ENCODE measurements at regions not wholly inside any gene's neighbourhood (a gene's known extent, or its start where the extent isn't known, plus 50 kb on each side); places are given as distances from the start of the nearest gene placed in this dataset.

DNA sequence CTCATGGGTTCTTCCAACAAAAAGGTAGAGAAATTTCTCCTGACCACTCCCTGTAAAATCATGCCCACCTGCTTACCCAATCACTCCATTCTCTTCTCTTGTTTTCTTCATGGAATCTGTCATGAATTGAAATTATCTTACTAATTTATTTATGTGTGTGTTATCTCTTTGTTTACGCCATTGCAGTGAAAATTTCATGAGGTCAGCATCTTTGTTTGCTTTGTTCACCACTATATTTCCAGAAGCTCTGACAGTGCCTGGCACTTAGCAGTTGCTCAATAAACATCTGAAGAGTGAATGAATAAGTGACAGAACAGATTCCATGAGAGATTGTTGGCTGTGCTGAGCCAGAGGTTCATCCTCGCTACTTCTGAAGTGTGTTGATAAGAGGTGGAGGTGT lies 329.5 kb downstream of the NXPE2 start:
- H3K36me3 Mint-ChIP-seq, result peaks cover under 1% of the 10 kb centered on the region; the same call in 1 of the 2 replicates
- H3K4me1 Mint-ChIP-seq, result no peaks in the 10 kb centered on the region
- peaks cover under 1% of the 10 kb centered on the region for H3K9me3 Mint-ChIP-seq
- TF ChIP-seq RORB (CRISPR knock-in tag; IDR thresholded peaks at IDR 0.05), result no peak
- CTCF ChIA-PET, result no interaction called here
- no peak overlapping the region for H3K4me3 Mint-ChIP-seq
- H3K27ac Mint-ChIP-seq, result no peak overlapping the region
- ATAC-seq (no peak), DNase-seq (ENCODE audit: low spot score) (no peak)
- POLR2A ChIA-PET, result no interaction called here
- no peaks in the 10 kb centered on the region for H3K27me3 Mint-ChIP-seq (ENCODE audit: low read depth)

DNA sequence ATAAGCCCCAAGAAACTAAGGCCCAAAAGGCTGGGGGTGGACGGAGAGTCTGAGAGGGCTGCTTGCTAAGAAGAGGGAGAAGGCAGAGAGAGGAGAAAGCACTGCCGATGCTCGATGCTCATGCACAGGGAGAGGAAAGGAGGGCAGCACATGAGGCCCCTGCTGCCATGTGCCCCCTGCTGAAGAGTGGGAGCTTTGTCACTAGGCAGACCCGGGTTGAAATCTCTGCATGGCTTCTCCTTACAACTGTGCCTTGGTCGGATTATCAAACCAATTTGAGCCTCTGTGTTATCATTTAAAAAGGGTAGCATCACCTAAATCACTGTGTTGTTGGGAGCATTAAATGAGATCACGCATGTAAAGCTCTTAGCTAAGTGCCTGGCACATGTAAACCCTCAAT lies 330.5 kb downstream of the NXPE2 start:
- no peaks in the 10 kb centered on the region for H3K4me1 Mint-ChIP-seq
- peak; percentile 43; the same call in 1 of the 2 replicates for ATAC-seq

More for the DNA sequence above, 330.5 kb downstream of the NXPE2 start:
- TF ChIP-seq, protein P1, sequence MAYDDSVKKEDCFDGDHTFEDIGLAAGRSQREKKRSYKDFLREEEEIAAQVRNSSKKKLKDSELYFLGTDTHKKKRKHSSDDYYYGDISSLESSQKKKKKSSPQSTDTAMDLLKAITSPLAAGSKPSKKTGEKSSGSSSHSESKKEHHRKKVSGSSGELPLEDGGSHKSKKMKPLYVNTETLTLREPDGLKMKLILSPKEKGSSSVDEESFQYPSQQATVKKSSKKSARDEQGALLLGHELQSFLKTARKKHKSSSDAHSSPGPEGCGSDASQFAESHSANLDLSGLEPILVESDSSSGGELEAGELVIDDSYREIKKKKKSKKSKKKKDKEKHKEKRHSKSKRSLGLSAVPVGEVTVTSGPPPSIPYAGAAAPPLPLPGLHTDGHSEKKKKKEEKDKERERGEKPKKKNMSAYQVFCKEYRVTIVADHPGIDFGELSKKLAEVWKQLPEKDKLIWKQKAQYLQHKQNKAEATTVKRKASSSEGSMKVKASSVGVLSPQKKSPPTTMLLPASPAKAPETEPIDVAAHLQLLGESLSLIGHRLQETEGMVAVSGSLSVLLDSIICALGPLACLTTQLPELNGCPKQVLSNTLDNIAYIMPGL (CRISPR knock-in tag; IDR thresholded peaks at IDR 0.05), result no peak
- TF ChIP-seq OVOL2 (CRISPR knock-in tag; IDR thresholded peaks at IDR 0.05; ENCODE audit: borderline replicate concordance), result no peak
- TF ChIP-seq, protein P2, sequence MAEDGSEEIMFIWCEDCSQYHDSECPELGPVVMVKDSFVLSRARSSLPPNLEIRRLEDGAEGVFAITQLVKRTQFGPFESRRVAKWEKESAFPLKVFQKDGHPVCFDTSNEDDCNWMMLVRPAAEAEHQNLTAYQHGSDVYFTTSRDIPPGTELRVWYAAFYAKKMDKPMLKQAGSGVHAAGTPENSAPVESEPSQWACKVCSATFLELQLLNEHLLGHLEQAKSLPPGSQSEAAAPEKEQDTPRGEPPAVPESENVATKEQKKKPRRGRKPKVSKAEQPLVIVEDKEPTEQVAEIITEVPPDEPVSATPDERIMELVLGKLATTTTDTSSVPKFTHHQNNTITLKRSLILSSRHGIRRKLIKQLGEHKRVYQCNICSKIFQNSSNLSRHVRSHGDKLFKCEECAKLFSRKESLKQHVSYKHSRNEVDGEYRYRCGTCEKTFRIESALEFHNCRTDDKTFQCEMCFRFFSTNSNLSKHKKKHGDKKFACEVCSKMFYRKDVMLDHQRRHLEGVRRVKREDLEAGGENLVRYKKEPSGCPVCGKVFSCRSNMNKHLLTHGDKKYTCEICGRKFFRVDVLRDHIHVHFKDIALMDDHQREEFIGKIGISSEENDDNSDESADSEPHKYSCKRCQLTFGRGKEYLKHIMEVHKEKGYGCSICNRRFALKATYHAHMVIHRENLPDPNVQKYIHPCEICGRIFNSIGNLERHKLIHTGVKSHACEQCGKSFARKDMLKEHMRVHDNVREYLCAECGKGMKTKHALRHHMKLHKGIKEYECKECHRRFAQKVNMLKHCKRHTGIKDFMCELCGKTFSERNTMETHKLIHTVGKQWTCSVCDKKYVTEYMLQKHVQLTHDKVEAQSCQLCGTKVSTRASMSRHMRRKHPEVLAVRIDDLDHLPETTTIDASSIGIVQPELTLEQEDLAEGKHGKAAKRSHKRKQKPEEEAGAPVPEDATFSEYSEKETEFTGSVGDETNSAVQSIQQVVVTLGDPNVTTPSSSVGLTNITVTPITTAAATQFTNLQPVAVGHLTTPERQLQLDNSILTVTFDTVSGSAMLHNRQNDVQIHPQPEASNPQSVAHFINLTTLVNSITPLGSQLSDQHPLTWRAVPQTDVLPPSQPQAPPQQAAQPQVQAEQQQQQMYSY (CRISPR knock-in tag; IDR thresholded peaks at IDR 0.05), result no peak
- no peak for TF ChIP-seq RELA (CRISPR knock-in tag; IDR thresholded peaks at IDR 0.05; ENCODE audit: borderline replicate concordance)
- TF ChIP-seq, protein P3, sequence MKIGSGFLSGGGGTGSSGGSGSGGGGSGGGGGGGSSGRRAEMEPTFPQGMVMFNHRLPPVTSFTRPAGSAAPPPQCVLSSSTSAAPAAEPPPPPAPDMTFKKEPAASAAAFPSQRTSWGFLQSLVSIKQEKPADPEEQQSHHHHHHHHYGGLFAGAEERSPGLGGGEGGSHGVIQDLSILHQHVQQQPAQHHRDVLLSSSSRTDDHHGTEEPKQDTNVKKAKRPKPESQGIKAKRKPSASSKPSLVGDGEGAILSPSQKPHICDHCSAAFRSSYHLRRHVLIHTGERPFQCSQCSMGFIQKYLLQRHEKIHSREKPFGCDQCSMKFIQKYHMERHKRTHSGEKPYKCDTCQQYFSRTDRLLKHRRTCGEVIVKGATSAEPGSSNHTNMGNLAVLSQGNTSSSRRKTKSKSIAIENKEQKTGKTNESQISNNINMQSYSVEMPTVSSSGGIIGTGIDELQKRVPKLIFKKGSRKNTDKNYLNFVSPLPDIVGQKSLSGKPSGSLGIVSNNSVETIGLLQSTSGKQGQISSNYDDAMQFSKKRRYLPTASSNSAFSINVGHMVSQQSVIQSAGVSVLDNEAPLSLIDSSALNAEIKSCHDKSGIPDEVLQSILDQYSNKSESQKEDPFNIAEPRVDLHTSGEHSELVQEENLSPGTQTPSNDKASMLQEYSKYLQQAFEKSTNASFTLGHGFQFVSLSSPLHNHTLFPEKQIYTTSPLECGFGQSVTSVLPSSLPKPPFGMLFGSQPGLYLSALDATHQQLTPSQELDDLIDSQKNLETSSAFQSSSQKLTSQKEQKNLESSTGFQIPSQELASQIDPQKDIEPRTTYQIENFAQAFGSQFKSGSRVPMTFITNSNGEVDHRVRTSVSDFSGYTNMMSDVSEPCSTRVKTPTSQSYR (CRISPR knock-in tag; IDR thresholded peaks at IDR 0.05), result no peak
- TF ChIP-seq, protein P4, sequence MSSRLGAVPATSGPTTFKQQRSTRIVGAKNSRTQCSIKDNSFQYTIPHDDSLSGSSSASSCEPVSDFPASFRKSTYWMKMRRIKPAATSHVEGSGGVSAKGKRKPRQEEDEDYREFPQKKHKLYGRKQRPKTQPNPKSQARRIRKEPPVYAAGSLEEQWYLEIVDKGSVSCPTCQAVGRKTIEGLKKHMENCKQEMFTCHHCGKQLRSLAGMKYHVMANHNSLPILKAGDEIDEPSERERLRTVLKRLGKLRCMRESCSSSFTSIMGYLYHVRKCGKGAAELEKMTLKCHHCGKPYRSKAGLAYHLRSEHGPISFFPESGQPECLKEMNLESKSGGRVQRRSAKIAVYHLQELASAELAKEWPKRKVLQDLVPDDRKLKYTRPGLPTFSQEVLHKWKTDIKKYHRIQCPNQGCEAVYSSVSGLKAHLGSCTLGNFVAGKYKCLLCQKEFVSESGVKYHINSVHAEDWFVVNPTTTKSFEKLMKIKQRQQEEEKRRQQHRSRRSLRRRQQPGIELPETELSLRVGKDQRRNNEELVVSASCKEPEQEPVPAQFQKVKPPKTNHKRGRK (CRISPR knock-in tag; IDR thresholded peaks at IDR 0.05; ENCODE audit: borderline replicate concordance), result no peak
- TF ChIP-seq FOXP1 (CRISPR knock-in tag; IDR thresholded peaks at IDR 0.05; ENCODE audit: borderline replicate concordance), result no peak
- TF ChIP-seq, protein P5, sequence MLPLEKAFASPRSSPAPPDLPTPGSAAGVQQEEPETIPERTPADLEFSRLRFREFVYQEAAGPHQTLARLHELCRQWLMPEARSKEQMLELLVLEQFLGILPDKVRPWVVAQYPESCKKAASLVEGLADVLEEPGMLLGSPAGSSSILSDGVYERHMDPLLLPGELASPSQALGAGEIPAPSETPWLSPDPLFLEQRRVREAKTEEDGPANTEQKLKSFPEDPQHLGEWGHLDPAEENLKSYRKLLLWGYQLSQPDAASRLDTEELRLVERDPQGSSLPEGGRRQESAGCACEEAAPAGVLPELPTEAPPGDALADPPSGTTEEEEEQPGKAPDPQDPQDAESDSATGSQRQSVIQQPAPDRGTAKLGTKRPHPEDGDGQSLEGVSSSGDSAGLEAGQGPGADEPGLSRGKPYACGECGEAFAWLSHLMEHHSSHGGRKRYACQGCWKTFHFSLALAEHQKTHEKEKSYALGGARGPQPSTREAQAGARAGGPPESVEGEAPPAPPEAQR (CRISPR knock-in tag; IDR thresholded peaks at IDR 0.05), result no peak
- TF ChIP-seq NR2C2 (CRISPR knock-in tag; IDR thresholded peaks at IDR 0.05), result no peak
- no peak for TF ChIP-seq IRF2 (CRISPR knock-in tag; IDR thresholded peaks at IDR 0.05; ENCODE audit: borderline replicate concordance, low read depth)
- no peak for TF ChIP-seq NR3C1 (CRISPR knock-in tag; conservative IDR thresholded peaks at IDR 0.05; ENCODE audit: low read depth)
- TF ChIP-seq NR1H2 (CRISPR knock-in tag; IDR thresholded peaks at IDR 0.05), result no peak
- no peak for TF ChIP-seq PRRX2 (CRISPR knock-in tag; IDR thresholded peaks at IDR 0.05)
- no peak for TF ChIP-seq TP53 (CRISPR knock-in tag; IDR thresholded peaks at IDR 0.05)
- TF ChIP-seq KAT7 (CRISPR knock-in tag; IDR thresholded peaks at IDR 0.05; ENCODE audit: borderline replicate concordance), result no peak
- H3K36me3 Mint-ChIP-seq, result peaks cover 9% of the 10 kb centered on the region; the same call in 1 of the 2 replicates
- ChIA-PET POLR2A (no interaction called here), CTCF (interaction anchor here (0.7 kb wide), 1 partner anchor 116 kb away, joined by 3 read pairs; no protein-coding TSS in a partner anchor)
- peaks cover 10% of the 10 kb centered on the region for H3K9me3 Mint-ChIP-seq
- DNase-seq (ENCODE audit: low spot score), result no peak
- no peak overlapping the region for H3K4me3 Mint-ChIP-seq
- no peak overlapping the region for H3K27ac Mint-ChIP-seq
- no peaks in the 10 kb centered on the region for H3K27me3 Mint-ChIP-seq (ENCODE audit: low read depth)

Data from WTC11 (cell line).